ENCODE measurements at regions not wholly inside any gene's neighbourhood (a gene's known extent, or its start where the extent isn't known, plus 50 kb on each side); places are given as distances from the start of the nearest gene placed in this dataset.

DNA sequence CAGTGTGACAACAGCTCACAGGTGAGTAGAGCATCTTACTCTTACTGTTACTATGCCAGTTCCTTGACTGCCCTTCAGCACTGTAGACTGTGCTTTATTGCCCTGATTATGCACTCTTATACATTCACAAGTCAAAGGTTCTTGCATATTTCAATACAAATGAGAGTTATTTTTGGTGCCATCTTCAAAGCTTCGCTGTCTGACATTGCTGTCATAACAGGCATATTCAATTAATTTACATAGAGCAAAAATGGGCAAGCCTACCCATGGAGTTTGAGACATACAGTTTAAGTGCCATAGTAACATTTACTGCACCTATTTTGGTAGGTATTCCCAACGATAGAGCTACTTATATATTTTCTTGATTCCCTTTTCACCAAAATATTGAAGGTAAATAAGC is 107.5 kb upstream of the CNTN1 start:
- TF ChIP-seq, protein P1, sequence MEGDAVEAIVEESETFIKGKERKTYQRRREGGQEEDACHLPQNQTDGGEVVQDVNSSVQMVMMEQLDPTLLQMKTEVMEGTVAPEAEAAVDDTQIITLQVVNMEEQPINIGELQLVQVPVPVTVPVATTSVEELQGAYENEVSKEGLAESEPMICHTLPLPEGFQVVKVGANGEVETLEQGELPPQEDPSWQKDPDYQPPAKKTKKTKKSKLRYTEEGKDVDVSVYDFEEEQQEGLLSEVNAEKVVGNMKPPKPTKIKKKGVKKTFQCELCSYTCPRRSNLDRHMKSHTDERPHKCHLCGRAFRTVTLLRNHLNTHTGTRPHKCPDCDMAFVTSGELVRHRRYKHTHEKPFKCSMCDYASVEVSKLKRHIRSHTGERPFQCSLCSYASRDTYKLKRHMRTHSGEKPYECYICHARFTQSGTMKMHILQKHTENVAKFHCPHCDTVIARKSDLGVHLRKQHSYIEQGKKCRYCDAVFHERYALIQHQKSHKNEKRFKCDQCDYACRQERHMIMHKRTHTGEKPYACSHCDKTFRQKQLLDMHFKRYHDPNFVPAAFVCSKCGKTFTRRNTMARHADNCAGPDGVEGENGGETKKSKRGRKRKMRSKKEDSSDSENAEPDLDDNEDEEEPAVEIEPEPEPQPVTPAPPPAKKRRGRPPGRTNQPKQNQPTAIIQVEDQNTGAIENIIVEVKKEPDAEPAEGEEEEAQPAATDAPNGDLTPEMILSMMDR (IDR thresholded peaks at IDR 0.05; ENCODE audit: insufficient read depth, low read depth, low read length) = no peak
- TF ChIP-seq EZH2 (IDR thresholded peaks at IDR 0.05; ENCODE audit: insufficient read depth, low read length) = no peak
